Vagina (tissue), 2 donors: ENCODE measurements at regions not wholly inside any gene's neighbourhood (a gene's known extent, or its start where the extent isn't known, plus 50 kb on each side); places are given as distances from the start of the nearest gene placed in this dataset.

ENCODE experiments used
- DNase-seq, 2 donors: peaks; one replicate each; pipeline ENCODE4 v3.0.0-alpha.2; 2017; ENCODE audit errors: extremely low spot score in 2 of 2
- H3K27ac ChIP-seq: fragments of 200-600 bp; sonication (generic); one replicate; pipeline ENCODE4 v1.5.1; 2019
- H3K27me3 ChIP-seq: fragments of 200-600 bp; sonication (generic); one replicate; pipeline ENCODE4 v1.5.1; 2019
- H3K36me3 ChIP-seq, 2 donors: fragments of 200-600 bp; sonication (generic); one replicate each; pipeline ENCODE4 v1.5.1; 2017 to 2019
- H3K4me1 ChIP-seq: fragments of 200-600 bp; sonication (generic); one replicate; pipeline ENCODE4 v1.5.1; 2019
- H3K4me3 ChIP-seq, 2 donors: fragments of 200-600 bp; sonication (generic); 1 replicate in 1 of 2; 2 replicates in 1 of 2; pipeline ENCODE4 v1.5.1; 2016 to 2019
- H3K9me3 ChIP-seq: fragments of 200-600 bp; sonication (generic); one replicate; pipeline ENCODE4 v1.5.1; 2019
- CTCF ChIP-seq, 3 experiments: fragments of 450-650 bp in 2 of 3; fragments of 200-600 bp in 1 of 3; sonication (generic) in 1 of 3; IDR thresholded peaks; one replicate each; pipeline ENCODE4 v1.5.1; 2017 to 2019; ENCODE audit warnings: antibody characterized with exemption in 3 of 3, mild to moderate bottlenecking in 2 of 3, moderate library complexity in 2 of 3
- POLR2A ChIP-seq, 2 donors: fragments of 450-650 bp; IDR thresholded peaks; one replicate each; pipeline ENCODE4 v1.6.1; 2017; ENCODE audit warnings: antibody characterized with exemption in 2 of 2, mild to moderate bottlenecking in 2 of 2, moderate library complexity in 2 of 2
- POLR2AphosphoS5 ChIP-seq, 2 donors: sonication (generic); formaldehyde crosslinking; IDR thresholded peaks; one replicate each; pipeline ENCODE4 v1.9.0; 2017; ENCODE audit warnings: antibody characterized with exemption in 2 of 2, mild to moderate bottlenecking in 2 of 2, low read depth in 1 of 2; ENCODE audit not compliant: insufficient read depth in 1 of 2
- intact Hi-C: fragments of 100-400 bp; cut with DNase I; formaldehyde crosslinking; loops from one replicate; pipeline ENCODE4 v1.15.1; 2023

GRCh38 chr1:235027076-235027861 is 101.4 kb downstream of the TOMM20 start:
- Histone ChIP-seq H3K9me3 (no peaks in the 10 kb centered on the region), H3K4me3 (no peak overlapping the region), H3K27ac (no peak overlapping the region), H3K27me3 (no peaks in the 10 kb centered on the region), H3K36me3 (no peaks in the 10 kb centered on the region), H3K4me1 (no peaks in the 10 kb centered on the region)
- TF ChIP-seq POLR2AphosphoS5 (IDR thresholded peaks at IDR 0.05; ENCODE audit: insufficient read depth in 1 of 2, low read depth in 1 of 2) (no peak), POLR2A (IDR thresholded peaks at IDR 0.05) (no peak), CTCF (IDR thresholded peaks at IDR 0.05) (no peak)
- intact Hi-C loops: no loop called here
- DNase-seq: no peak

GRCh38 chr1:235025422-235025984 is 103.1 kb downstream of the TOMM20 start:
- H3K36me3 ChIP-seq: no peaks in the 10 kb centered on the region
- no peaks in the 10 kb centered on the region for H3K4me1 ChIP-seq
- H3K4me3 ChIP-seq: no peak overlapping the region
- H3K9me3 ChIP-seq: no peaks in the 10 kb centered on the region
- intact Hi-C loops: no loop called here
- H3K27ac ChIP-seq: no peak overlapping the region
- no peaks in the 10 kb centered on the region for H3K27me3 ChIP-seq
- DNase-seq: no peak
- no peak for TF ChIP-seq CTCF (IDR thresholded peaks at IDR 0.05)
- TF ChIP-seq POLR2AphosphoS5 (IDR thresholded peaks at IDR 0.05; ENCODE audit: insufficient read depth in 1 of 2, low read depth in 1 of 2): no peak
- no peak for TF ChIP-seq POLR2A (IDR thresholded peaks at IDR 0.05)

GRCh38 chr1:235024711-235025421 is 103.8 kb downstream of the TOMM20 start:
- TF ChIP-seq POLR2A (IDR thresholded peaks at IDR 0.05) (no peak), CTCF (IDR thresholded peaks at IDR 0.05) (no peak), POLR2AphosphoS5 (IDR thresholded peaks at IDR 0.05; ENCODE audit: insufficient read depth in 1 of 2, low read depth in 1 of 2) (no peak)
- no peak for DNase-seq
- Histone ChIP-seq H3K36me3 (no peaks in the 10 kb centered on the region), H3K27ac (no peak overlapping the region), H3K4me1 (no peaks in the 10 kb centered on the region), H3K4me3 (no peak overlapping the region), H3K9me3 (no peaks in the 10 kb centered on the region), H3K27me3 (no peaks in the 10 kb centered on the region)
- intact Hi-C loops: no loop called here

- Histone ChIP-seq H3K27ac (no peak overlapping the region), H3K27me3 (no peaks in the 10 kb centered on the region), H3K4me1 (no peaks in the 10 kb centered on the region), H3K36me3 (no peaks in the 10 kb centered on the region), H3K9me3 (no peaks in the 10 kb centered on the region), H3K4me3 (no peak overlapping the region)
- TF ChIP-seq POLR2A (IDR thresholded peaks at IDR 0.05) (no peak), POLR2AphosphoS5 (IDR thresholded peaks at IDR 0.05; ENCODE audit: insufficient read depth in 1 of 2, low read depth in 1 of 2) (no peak), CTCF (IDR thresholded peaks at IDR 0.05) (no peak)
- intact Hi-C loops: no loop called here
- DNase-seq: no peak
Measured at GRCh38 chr1:235023711-235024439, 104.8 kb downstream of the TOMM20 start.
